ENCODE measurements at regions not wholly inside any gene's neighbourhood (a gene's known extent, or its start where the extent isn't known, plus 50 kb on each side); places are given as distances from the start of the nearest gene placed in this dataset.

GRCh38 chr6:106912091-106912490 is 62.4 kb downstream of the CD24 start:
- H4K20me1 ChIP-seq (ENCODE audit: insufficient read depth, low read length): no peaks in the 10 kb centered on the region
- TF ChIP-seq CTCF (IDR thresholded peaks at IDR 0.05; ENCODE audit: low read depth, low read length) (no peak), EZH2phosphoT487 (IDR thresholded peaks at IDR 0.05; ENCODE audit: low read depth) (no peak)
- H3K4me3 ChIP-seq (ENCODE audit: low read length): no peak overlapping the region
- peaks cover 5% of the 10 kb centered on the region; the same call in 1 of the 2 replicates for H3K4me1 ChIP-seq (ENCODE audit: low read length)
- H3K9ac ChIP-seq (ENCODE audit: low read length): no peak overlapping the region
- no peaks in the 10 kb centered on the region for H3K79me2 ChIP-seq (ENCODE audit: low read length)
- no peak overlapping the region for H2AFZ ChIP-seq (ENCODE audit: low read depth, low read length)
- H3K9me3 ChIP-seq (ENCODE audit: insufficient read depth, low read length): no peaks in the 10 kb centered on the region
- no peak overlapping the region for H3K27ac ChIP-seq (ENCODE audit: low read length)
- H3K27me3 ChIP-seq (ENCODE audit: low read depth, low read length): no peaks in the 10 kb centered on the region
- no peaks in the 10 kb centered on the region for H3K36me3 ChIP-seq (replicated peaks; ENCODE audit: low read depth, low read length)
- H3K4me2 ChIP-seq (ENCODE audit: low read length): no peak overlapping the region

- TF ChIP-seq CTCF (IDR thresholded peaks at IDR 0.05; ENCODE audit: low read depth, low read length) (no peak), EZH2phosphoT487 (IDR thresholded peaks at IDR 0.05; ENCODE audit: low read depth) (no peak)
- Histone ChIP-seq H3K27me3 (ENCODE audit: low read depth, low read length) (no peaks in the 10 kb centered on the region), H4K20me1 (ENCODE audit: insufficient read depth, low read length) (no peaks in the 10 kb centered on the region), H3K9ac (ENCODE audit: low read length) (no peak overlapping the region), H3K27ac (ENCODE audit: low read length) (no peak overlapping the region), H3K4me2 (ENCODE audit: low read length) (no peak overlapping the region), H2AFZ (ENCODE audit: low read depth, low read length) (no peak overlapping the region), H3K4me1 (ENCODE audit: low read length) (peaks cover 5% of the 10 kb centered on the region; the same call in 1 of the 2 replicates), H3K4me3 (ENCODE audit: low read length) (no peak overlapping the region), H3K36me3 (replicated peaks; ENCODE audit: low read depth, low read length) (no peaks in the 10 kb centered on the region), H3K9me3 (ENCODE audit: insufficient read depth, low read length) (no peaks in the 10 kb centered on the region), H3K79me2 (ENCODE audit: low read length) (no peaks in the 10 kb centered on the region)
These were observed 63.3 kb downstream of the CD24 start for GRCh38 chr6:106910999-106911949.

GRCh38 chr6:106908386-106908840 is 66.1 kb downstream of the CD24 start:
- H2AFZ ChIP-seq (ENCODE audit: low read depth, low read length): no peak overlapping the region
- no peak overlapping the region for H3K27ac ChIP-seq (ENCODE audit: low read length)
- no peak overlapping the region for H3K4me2 ChIP-seq (ENCODE audit: low read length)
- H3K9ac ChIP-seq (ENCODE audit: low read length): no peak overlapping the region
- no peaks in the 10 kb centered on the region for H3K27me3 ChIP-seq (ENCODE audit: low read depth, low read length)
- no peak for TF ChIP-seq EZH2phosphoT487 (IDR thresholded peaks at IDR 0.05; ENCODE audit: low read depth)
- TF ChIP-seq CTCF (IDR thresholded peaks at IDR 0.05; ENCODE audit: low read depth, low read length): no peak
- no peaks in the 10 kb centered on the region for H3K36me3 ChIP-seq (replicated peaks; ENCODE audit: low read depth, low read length)
- no peaks in the 10 kb centered on the region for H4K20me1 ChIP-seq (ENCODE audit: insufficient read depth, low read length)
- H3K4me1 ChIP-seq (ENCODE audit: low read length): peaks cover 5% of the 10 kb centered on the region; the same call in 1 of the 2 replicates
- no peaks in the 10 kb centered on the region for H3K9me3 ChIP-seq (ENCODE audit: insufficient read depth, low read length)
- no peak overlapping the region for H3K4me3 ChIP-seq (ENCODE audit: low read length)
- no peaks in the 10 kb centered on the region for H3K79me2 ChIP-seq (ENCODE audit: low read length)

- Histone ChIP-seq H3K9ac (ENCODE audit: low read length) (no peak overlapping the region), H2AFZ (ENCODE audit: low read depth, low read length) (no peak overlapping the region), H3K27me3 (ENCODE audit: low read depth, low read length) (no peaks in the 10 kb centered on the region), H3K4me3 (ENCODE audit: low read length) (no peak overlapping the region), H3K27ac (ENCODE audit: low read length) (no peak overlapping the region), H4K20me1 (ENCODE audit: insufficient read depth, low read length) (no peaks in the 10 kb centered on the region), H3K36me3 (replicated peaks; ENCODE audit: low read depth, low read length) (no peaks in the 10 kb centered on the region), H3K79me2 (ENCODE audit: low read length) (no peaks in the 10 kb centered on the region), H3K4me2 (ENCODE audit: low read length) (no peak overlapping the region), H3K9me3 (ENCODE audit: insufficient read depth, low read length) (no peaks in the 10 kb centered on the region), H3K4me1 (ENCODE audit: low read length) (peaks cover 5% of the 10 kb centered on the region; the same call in 1 of the 2 replicates)
- TF ChIP-seq EZH2phosphoT487 (IDR thresholded peaks at IDR 0.05; ENCODE audit: low read depth) (no peak), CTCF (IDR thresholded peaks at IDR 0.05; ENCODE audit: low read depth, low read length) (no peak)
These were observed 66.8 kb downstream of the CD24 start for GRCh38 chr6:106907754-106908153.
